ENCODE measurements at regions not wholly inside any gene's neighbourhood (a gene's known extent, or its start where the extent isn't known, plus 50 kb on each side); places are given as distances from the start of the nearest gene placed in this dataset.

DNA sequence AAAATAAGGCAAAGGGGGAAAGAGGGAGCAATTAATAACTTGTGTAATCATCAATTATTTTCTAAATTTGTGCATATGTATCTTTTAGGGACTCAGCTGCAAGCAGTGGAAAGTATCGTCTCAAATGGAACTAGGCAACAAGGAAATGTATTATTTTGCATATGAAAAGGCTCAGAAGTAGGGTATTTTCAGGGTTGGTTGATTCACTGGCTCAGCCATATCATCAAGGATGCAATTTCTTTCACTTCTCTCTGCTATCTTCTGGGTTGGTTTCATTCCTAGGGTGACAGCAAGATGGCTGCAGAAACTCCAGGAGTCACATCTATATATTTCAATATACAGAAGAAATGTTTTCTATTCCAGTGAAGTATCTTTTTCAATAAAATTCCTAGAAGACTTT is 509.8 kb downstream of the DMAC1 start:
- Histone ChIP-seq H3K36me3 (ENCODE audit: insufficient read depth, low read length) (no peaks in the 10 kb centered on the region), H3K27ac (ENCODE audit: low read depth, low read length) (no peak overlapping the region), H3K27me3 (ENCODE audit: insufficient read depth, low read length) (no peaks in the 10 kb centered on the region), H3K4me2 (ENCODE audit: low read length) (no peak overlapping the region), H4K20me1 (ENCODE audit: insufficient read depth, low read length) (no peaks in the 10 kb centered on the region), H3K4me3 (ENCODE audit: insufficient read depth, low read depth, low read length) (no peak overlapping the region), H3K9ac (ENCODE audit: low read length) (no peak overlapping the region), H3K9me3 (ENCODE audit: insufficient read depth, low read depth, low read length) (no peaks in the 10 kb centered on the region), H3K79me2 (ENCODE audit: insufficient read depth, low read length) (no peaks in the 10 kb centered on the region), H2AFZ (ENCODE audit: low read depth, low read length) (no peak overlapping the region), H3K4me1 (ENCODE audit: insufficient read depth, low read length) (no peaks in the 10 kb centered on the region)
- DNase-seq (ENCODE audit: low read depth) (no peak), FAIRE-seq (no peak)
- Mint-ChIP-seq H3K4me3 (ENCODE audit: unreplicated experiment) (no peak overlapping the region), H3K9me3 (ENCODE audit: unreplicated experiment) (no peaks in the 10 kb centered on the region), H3K27ac (ENCODE audit: unreplicated experiment) (no peak overlapping the region), H3K27me3 (ENCODE audit: low read depth, unreplicated experiment) (no peaks in the 10 kb centered on the region), H3K4me1 (ENCODE audit: low read depth, unreplicated experiment) (no peaks in the 10 kb centered on the region), H3K36me3 (ENCODE audit: low read depth, unreplicated experiment) (no peaks in the 10 kb centered on the region)
- TF ChIP-seq, protein P1, sequence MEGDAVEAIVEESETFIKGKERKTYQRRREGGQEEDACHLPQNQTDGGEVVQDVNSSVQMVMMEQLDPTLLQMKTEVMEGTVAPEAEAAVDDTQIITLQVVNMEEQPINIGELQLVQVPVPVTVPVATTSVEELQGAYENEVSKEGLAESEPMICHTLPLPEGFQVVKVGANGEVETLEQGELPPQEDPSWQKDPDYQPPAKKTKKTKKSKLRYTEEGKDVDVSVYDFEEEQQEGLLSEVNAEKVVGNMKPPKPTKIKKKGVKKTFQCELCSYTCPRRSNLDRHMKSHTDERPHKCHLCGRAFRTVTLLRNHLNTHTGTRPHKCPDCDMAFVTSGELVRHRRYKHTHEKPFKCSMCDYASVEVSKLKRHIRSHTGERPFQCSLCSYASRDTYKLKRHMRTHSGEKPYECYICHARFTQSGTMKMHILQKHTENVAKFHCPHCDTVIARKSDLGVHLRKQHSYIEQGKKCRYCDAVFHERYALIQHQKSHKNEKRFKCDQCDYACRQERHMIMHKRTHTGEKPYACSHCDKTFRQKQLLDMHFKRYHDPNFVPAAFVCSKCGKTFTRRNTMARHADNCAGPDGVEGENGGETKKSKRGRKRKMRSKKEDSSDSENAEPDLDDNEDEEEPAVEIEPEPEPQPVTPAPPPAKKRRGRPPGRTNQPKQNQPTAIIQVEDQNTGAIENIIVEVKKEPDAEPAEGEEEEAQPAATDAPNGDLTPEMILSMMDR (IDR thresholded peaks at IDR 0.05; ENCODE audit: insufficient read depth, low read depth, low read length), result no peak
- TF ChIP-seq EZH2 (IDR thresholded peaks at IDR 0.05; ENCODE audit: insufficient read depth, low read length), result no peak

DNA sequence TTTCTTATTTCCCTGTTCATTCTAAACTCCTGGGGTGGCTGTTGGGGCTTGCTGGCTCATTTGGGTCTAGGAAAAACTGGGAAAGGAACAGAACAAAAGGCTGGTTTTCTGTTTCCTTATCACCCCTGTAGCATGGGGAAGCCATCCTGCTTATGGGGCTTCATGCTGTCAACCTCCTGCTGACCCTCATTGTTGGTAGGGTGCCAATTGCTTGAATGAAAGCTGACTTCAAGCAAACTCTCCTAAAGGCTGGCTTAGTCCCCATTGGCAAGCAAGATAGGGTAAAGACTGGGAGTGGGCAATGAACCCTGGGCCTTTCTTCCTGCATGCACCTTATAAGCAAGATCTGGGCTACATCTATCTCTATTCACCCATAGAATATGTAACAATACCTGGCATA is 511.6 kb downstream of the DMAC1 start:
- Histone ChIP-seq H3K9ac (ENCODE audit: low read length) (no peak overlapping the region), H3K27ac (ENCODE audit: low read depth, low read length) (no peak overlapping the region), H3K79me2 (ENCODE audit: insufficient read depth, low read length) (no peaks in the 10 kb centered on the region), H3K4me2 (ENCODE audit: low read length) (no peak overlapping the region), H3K4me1 (ENCODE audit: insufficient read depth, low read length) (no peaks in the 10 kb centered on the region), H3K4me3 (ENCODE audit: insufficient read depth, low read depth, low read length) (no peak overlapping the region), H3K36me3 (ENCODE audit: insufficient read depth, low read length) (no peaks in the 10 kb centered on the region), H4K20me1 (ENCODE audit: insufficient read depth, low read length) (no peaks in the 10 kb centered on the region), H3K27me3 (ENCODE audit: insufficient read depth, low read length) (no peaks in the 10 kb centered on the region), H3K9me3 (ENCODE audit: insufficient read depth, low read depth, low read length) (no peaks in the 10 kb centered on the region), H2AFZ (ENCODE audit: low read depth, low read length) (no peak overlapping the region)
- Mint-ChIP-seq H3K27ac (ENCODE audit: unreplicated experiment) (no peak overlapping the region), H3K27me3 (ENCODE audit: low read depth, unreplicated experiment) (no peaks in the 10 kb centered on the region), H3K36me3 (ENCODE audit: low read depth, unreplicated experiment) (no peaks in the 10 kb centered on the region), H3K9me3 (ENCODE audit: unreplicated experiment) (no peaks in the 10 kb centered on the region), H3K4me3 (ENCODE audit: unreplicated experiment) (no peak overlapping the region), H3K4me1 (ENCODE audit: low read depth, unreplicated experiment) (no peaks in the 10 kb centered on the region)
- FAIRE-seq (no peak), DNase-seq (ENCODE audit: low read depth) (no peak)
- TF ChIP-seq, protein P1 (IDR thresholded peaks at IDR 0.05; ENCODE audit: insufficient read depth, low read depth, low read length), result no peak
- TF ChIP-seq EZH2 (IDR thresholded peaks at IDR 0.05; ENCODE audit: insufficient read depth, low read length), result no peak

DNA sequence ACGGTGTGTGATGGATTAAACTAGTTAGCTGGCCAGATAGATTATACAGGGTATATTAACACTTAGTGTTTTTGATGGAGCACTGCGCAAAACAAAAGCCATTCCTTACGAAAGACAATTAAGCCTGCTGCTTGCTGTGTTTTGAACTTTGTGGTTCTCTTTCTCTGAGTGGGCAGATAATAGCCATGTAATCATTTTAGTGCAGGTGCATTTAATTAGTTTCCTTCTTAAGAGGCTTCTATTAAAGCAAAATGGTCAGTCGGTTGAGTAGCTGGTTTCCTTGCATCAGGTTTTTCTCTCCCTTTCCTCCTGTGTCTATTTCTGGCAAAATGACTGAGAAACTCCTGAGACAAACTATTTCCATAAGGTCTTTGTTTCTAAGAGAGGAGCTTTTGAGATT is 512.5 kb downstream of the DMAC1 start:
- H3K36me3 Mint-ChIP-seq (ENCODE audit: low read depth, unreplicated experiment), result no peaks in the 10 kb centered on the region
- H3K27ac ChIP-seq (ENCODE audit: low read depth, low read length), result no peak overlapping the region
- H3K79me2 ChIP-seq (ENCODE audit: insufficient read depth, low read length), result no peaks in the 10 kb centered on the region
- H3K4me2 ChIP-seq (ENCODE audit: low read length), result no peak overlapping the region
- H3K4me3 ChIP-seq (ENCODE audit: insufficient read depth, low read depth, low read length), result no peak overlapping the region
- H4K20me1 ChIP-seq (ENCODE audit: insufficient read depth, low read length), result no peaks in the 10 kb centered on the region
- H3K9ac ChIP-seq (ENCODE audit: low read length), result no peak overlapping the region
- H3K4me1 ChIP-seq (ENCODE audit: insufficient read depth, low read length), result no peaks in the 10 kb centered on the region
- no peaks in the 10 kb centered on the region for H3K36me3 ChIP-seq (ENCODE audit: insufficient read depth, low read length)
- no peaks in the 10 kb centered on the region for H3K27me3 Mint-ChIP-seq (ENCODE audit: low read depth, unreplicated experiment)
- FAIRE-seq (no peak), DNase-seq (ENCODE audit: low read depth) (no peak)
- H3K27me3 ChIP-seq (ENCODE audit: insufficient read depth, low read length), result no peaks in the 10 kb centered on the region
- H2AFZ ChIP-seq (ENCODE audit: low read depth, low read length), result no peak overlapping the region
- H3K9me3 ChIP-seq (ENCODE audit: insufficient read depth, low read depth, low read length), result no peaks in the 10 kb centered on the region
- no peaks in the 10 kb centered on the region for H3K4me1 Mint-ChIP-seq (ENCODE audit: low read depth, unreplicated experiment)
- no peak overlapping the region for H3K27ac Mint-ChIP-seq (ENCODE audit: unreplicated experiment)
- TF ChIP-seq, protein P1 (IDR thresholded peaks at IDR 0.05; ENCODE audit: insufficient read depth, low read depth, low read length), result no peak
- TF ChIP-seq EZH2 (IDR thresholded peaks at IDR 0.05; ENCODE audit: insufficient read depth, low read length), result no peak
- H3K9me3 Mint-ChIP-seq (ENCODE audit: unreplicated experiment), result peaks cover 2% of the 10 kb centered on the region
- H3K4me3 Mint-ChIP-seq (ENCODE audit: unreplicated experiment), result no peak overlapping the region

All from astrocyte (in vitro differentiated cells and primary cell).